IMR-90 (cell line): ENCODE measurements at regions not wholly inside any gene's neighbourhood (a gene's known extent, or its start where the extent isn't known, plus 50 kb on each side); places are given as distances from the start of the nearest gene placed in this dataset.

Source experiments
- BHLHE40 ChIP-seq: fragments of 150-350 bp; IDR thresholded peaks from 2 replicates; pipeline ENCODE4 v1.6.1; 2016; ENCODE audit warnings: mild to moderate bottlenecking, low read depth, low read length
- CEBPB ChIP-seq: IDR thresholded peaks from 2 replicates; pipeline ENCODE4 v1.6.1; 2012; ENCODE audit warnings: low read depth, low read length, improper control_type of control experiment
- CTCF ChIP-seq: conservative IDR thresholded peaks from 2 replicates; pipeline ENCODE4 v1.5.1; 2012; ENCODE audit warnings: mild to moderate bottlenecking, low read depth, low read length, improper control_type of control experiment
- MAZ ChIP-seq: IDR thresholded peaks from 2 replicates; pipeline ENCODE4 v1.6.1; 2012; ENCODE audit warnings: low read depth, mild to moderate bottlenecking, low read length, improper control_type of control experiment, moderate library complexity, borderline replicate concordance
- POLR2A ChIP-seq: IDR thresholded peaks from 2 replicates; pipeline ENCODE4 v1.6.1; 2012; ENCODE audit warnings: mild to moderate bottlenecking, low read depth, low read length
- SMC3 ChIP-seq: fragments of 150-350 bp; IDR thresholded peaks from 2 replicates; pipeline ENCODE4 v1.6.1; 2016; ENCODE audit warnings: low read depth, mild to moderate bottlenecking, antibody characterized with exemption, low read length, moderate library complexity

GRCh38 chr5:2575871-2576270 lies 175.6 kb downstream of the IRX2 start:
- no peak for TF ChIP-seq CTCF
- TF ChIP-seq POLR2A: no peak
- no peak for TF ChIP-seq SMC3
- no peak for TF ChIP-seq BHLHE40
- no peak for TF ChIP-seq MAZ
- no peak for TF ChIP-seq CEBPB
